ENCODE measurements at regions not wholly inside any gene's neighbourhood (a gene's known extent, or its start where the extent isn't known, plus 50 kb on each side); places are given as distances from the start of the nearest gene placed in this dataset.

DNA sequence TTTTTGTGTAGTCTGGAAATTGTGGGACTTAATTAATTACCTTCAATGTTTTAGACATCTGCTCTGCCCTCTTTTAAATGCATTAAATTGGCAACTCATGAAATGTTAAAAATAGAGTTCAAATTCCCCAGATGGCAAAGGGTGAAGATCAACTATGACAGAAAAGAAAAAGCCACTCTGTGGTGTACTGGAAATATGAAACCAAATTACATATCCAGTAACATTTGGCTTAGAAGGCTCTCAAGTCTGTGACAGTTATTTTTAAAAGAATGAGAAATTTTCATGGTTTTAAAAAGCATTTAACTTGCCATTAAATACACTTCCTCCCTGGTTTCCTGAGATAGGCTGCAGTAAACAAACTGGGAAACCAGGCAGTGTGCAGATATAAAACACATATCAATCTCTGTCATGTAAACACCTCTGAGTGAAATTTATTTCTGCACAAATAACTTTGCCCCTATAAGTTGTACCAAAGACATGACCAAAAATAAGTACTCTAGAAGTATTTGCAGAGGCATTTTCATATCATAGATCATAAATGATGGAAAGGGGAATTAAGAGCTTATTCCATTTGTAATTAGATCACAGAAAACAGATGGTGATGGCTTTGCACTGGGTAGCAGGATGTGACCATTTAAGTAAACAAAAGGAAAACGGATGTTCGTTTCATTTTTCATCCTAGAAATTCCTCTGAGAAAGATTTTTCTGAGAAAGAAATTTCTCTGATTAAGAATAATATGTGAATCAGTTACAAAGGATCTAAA is 360.1 kb downstream of the SAMD5 start:
- DNase-seq = peak; percentile 2

DNA sequence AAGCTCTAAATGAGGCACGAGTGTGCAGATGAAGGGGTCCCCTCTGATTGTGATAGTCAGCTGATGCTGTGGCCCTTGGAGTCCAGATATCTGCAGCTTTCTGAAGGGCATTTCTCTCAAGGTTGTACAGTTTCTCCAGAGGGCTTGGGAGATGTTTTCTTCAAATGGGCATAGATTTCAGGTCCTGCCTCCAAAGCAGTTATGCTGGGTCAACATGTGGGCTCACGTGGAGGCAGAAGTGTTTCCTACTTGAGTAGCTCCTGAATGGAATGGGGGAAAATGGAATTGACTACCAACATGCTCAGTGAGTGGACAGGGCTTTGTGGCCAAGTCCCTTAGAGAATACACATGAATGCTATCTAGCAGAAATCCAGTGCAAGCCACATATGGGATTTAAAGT is 360.7 kb downstream of the SAMD5 start:
- DNase-seq = no peak

DNA sequence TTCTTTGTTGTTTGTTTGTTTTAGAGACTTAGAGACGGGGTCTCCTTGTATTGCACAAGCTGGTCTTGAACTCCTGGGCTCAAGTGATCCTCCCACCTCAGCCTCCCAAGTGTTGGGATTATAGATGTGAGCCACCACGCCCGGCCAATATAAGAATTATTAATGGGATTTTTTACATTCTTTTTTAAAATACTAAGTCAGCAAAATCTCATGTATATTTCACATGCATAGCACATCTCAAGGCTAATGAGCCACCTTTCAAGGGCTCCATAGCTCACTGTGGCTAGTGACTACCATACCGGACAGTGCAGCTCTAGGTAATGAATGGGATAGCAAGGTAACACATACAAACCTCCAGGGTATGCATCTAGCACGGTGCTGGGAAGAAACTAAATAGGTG is 361.4 kb downstream of the SAMD5 start:
- no peak for DNase-seq

DNA sequence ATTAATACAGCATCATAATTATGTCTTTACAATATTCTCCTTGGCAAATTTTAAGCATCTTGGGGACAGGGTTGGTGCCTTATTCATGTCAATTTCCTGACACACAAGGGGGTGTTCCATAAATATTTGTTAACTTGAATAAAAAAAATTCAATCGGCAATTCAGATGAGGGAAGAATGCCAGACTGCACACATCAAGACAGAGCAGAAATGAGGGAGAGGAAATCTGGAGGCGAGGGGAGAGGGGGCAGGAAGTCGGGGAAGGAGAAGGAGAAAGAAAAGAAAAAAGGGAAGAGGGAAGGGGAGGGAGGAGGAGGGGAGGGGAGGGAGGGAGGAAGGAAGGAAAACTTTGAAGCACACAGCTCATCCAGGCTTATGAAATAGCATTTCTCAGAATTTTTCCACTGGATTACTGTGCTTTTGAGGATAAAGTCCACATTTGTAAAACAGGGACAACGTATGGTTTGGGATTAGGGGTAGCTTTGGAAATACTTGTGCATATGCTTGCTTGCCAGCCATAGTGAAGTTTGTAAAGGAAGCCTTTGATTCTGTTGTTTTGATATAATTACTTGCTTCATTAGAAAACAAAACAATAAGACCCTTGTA is 362.1 kb downstream of the SAMD5 start:
- DNase-seq = no peak

DNA sequence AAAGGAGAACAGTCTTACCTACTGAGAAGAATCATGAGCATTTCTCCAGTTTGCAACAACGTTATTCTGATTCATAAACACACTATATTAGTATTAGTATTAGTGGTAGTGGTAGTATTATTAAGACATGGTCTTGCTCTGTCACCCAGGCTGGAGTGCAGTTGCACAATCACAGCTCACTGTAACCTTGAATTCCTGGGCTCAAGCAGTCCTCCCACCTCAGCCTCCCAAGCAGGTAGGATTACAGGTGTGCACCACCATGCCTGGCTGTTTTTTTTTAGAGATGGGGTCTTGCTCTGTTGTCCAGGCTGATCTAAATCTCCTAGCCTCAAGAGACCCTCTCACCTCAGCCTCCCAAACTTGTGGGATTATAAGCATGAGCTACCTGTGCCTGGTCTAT is 363.5 kb downstream of the SAMD5 start:
- no peak for DNase-seq

DNA sequence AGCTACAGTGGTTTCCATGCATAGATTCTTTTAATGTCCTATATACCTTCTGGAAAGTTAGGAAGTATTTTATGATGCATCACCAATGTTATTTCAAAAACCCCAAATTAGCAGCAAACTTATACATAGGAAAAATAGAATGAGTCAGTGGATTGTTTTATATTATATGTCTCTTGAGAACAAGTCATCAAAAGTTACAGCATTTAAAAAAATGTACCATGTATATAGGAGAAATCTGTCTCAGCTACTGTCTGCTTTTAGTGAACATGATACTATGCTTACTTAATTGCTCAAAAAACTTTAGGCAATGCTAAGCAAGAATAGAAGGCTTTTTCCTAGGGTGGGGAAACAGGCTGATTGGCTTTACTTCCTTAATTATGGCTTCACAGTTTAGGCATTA is 365.3 kb downstream of the SAMD5 start:
- DNase-seq = no peak

DNA sequence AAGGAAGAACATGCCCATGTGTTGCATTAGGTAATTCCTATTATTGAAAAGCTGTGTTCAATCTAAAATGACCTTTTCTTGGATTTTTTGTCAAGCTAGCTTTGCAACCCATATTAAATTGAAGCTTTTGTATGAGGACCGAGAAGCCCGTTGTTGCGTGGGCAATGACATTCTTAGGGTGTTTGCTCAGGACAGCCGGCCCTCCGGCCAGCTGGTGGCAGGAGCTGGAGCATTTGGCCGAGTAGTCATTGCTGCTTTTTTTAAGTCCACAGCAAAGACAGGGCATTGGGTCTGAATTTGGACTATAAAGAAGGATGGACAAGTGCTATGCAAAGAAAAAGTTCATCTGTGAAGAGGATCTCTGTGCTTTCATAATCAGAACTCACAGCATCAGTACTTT is 365.8 kb downstream of the SAMD5 start:
- DNase-seq = no peak

DNA sequence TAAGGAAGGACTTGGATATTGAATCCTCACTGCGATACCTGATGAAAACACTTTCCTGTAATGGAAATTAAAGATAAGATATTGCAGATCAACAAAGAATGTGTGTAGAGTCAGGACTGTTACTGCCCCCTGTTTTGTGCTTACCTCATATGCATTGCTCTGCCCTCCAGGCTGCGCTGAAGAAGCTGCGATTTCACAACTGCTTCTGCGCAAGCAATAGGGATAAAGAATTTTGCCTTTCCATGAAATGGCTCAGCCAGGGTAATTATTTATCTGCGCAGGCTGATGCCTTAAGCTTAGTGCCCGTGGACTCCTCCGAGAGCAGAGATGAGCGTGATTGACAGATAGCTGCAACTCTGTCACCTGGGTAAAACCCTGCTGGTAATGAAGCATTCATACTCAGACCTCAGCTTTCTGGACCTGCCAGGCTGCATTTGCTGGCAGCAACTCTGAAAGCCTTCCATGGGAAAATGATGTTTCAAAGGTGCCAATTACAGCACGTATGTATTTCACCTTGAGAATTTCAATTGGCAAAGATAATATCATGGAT is 370.6 kb downstream of the SAMD5 start:
- no peak for DNase-seq

DNA sequence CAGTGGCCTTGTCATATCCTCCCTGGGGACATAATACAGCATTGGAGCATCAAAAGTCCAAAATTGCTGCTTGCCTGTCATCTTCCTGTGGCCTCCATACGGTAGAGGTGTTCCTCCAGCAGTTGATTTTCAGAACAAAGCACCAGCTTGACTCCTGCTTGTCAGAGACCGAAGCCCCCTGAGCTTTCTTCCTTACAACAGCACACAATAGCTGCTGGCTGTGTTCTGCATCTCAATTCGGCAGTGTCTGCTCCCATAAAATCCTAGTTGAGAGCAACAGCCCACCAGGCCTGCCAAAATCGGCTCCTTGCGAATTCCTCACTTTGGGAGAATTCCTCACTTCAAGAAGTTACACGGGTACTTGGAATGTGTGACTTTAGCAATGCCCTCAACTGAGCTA is 372.9 kb downstream of the SAMD5 start:
- DNase-seq = no peak

DNA sequence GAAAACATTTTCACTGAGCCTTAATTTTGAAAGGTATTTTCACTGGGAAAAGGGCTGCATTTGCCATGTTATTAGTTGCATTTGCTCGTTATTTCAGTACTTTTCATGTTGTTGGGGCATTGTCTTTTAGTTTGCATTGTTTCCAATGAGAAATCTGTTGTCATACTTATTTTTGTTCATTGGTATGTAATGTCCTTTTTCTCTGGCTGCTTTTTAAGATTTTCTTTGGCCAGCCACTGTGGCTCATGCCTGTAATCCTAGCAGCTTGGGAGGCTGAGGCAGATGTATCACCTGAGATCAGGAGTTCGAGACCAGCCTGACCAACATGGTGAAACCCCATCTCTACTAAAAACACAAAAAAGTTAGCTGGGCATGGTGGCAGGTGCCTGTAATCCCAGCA is 379.9 kb downstream of the SAMD5 start:
- DNase-seq = no peak

DNA sequence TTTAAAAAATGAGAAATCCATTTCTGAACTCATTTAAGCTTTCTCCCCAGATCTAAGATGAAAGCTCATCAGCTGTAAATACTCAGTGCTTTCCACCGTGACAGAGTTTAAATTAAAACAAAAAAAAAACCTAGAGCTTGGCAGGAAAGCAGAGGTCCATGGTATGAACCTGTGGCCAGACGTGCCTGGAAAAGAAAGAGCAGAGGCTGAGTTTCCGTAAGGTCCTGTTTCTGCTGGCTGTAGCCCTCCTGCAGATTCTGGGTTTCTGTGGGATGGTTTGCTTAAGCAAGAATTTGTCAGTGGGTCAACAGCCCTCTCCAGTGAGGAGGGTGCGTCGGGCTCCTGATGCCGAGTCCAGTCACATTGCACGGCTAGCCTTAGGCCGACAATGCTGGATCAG is 383.2 kb downstream of the SAMD5 start:
- DNase-seq = no peak

DNA sequence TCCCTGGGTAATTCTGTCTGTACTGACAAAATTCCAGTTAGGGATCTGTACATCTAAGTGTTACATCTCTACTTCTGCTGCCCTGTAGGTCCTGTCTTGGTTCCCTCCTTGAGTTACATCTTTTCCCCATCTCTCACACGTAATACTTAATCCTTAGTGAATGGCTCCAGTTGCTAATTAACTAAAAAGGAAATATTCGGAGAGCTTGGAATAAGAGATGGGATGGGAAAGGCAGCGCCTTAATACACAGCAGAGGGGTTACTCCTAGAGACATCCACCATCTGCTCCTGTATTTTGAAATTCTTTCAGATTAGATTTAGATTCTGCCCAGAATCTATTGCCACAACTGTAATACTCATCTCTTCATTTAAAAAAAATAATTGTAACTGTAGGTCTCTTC is 384.0 kb downstream of the SAMD5 start:
- no peak for DNase-seq

DNA sequence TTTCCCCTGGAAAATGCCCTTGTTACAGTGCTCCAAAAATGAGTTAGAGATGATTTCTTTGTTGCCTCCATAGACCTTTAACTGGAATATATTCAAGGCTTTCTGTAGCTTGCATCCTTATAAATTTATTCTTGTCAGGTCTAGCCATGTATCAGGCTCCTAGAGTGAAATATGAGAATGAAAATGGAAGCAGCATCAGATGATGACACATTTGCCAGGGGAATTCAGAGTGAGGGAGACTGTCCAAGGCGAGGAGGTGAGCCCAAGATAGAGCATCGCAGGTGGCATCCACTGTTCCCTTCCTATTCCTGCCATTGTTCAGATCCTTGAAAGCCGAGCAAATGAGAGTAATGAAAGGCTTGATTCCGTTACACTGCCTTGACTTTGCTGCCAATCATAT is 386.8 kb downstream of the SAMD5 start:
- no peak for DNase-seq

DNA sequence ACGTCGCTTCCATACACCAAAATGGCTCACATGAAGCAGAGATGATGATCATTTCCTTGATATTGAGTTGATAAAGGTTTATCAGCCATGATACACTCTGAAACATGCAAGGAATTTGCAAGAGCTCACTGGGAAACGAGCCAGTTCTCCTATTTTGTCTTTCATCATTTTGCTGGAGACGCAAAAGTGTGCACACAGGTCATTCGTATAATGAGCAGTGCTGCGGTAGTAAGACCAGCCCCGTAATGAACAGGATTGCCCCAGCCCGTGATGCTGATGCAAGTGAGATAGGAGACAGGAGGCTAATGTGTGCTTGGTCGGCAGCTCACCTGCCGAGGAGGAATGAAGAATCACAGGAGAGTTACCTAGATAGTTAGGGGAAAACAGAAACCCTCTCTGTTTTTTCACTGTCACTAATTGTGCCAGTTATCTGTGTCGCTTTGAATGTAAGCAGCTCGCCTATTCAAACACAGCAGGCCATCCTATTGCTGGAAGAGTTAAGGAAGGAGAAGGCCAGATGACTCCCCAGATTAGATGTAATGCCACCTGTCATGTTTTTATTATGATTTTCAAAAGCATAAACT is 391.8 kb downstream of the SAMD5 start:
- no peak for DNase-seq

DNA sequence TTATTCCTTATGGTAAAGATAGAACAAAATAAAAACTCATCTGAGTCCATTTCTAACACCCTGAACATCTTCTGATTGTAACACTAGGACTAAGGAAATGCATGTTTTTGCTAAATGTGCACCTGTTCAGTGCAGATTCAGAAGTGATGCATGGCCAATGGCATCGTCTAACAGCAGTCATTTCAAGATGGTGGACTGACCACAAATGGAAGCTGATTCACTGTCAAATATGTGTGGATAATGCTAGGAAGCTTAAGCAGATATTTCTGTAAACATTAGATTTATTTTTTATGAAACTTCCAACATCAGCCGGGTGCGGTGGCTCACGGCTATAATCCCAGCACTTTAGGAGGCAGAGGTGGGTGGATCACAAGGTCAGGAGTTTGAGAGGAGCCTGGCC is 394.8 kb downstream of the SAMD5 start:
- DNase-seq = no peak

DNA sequence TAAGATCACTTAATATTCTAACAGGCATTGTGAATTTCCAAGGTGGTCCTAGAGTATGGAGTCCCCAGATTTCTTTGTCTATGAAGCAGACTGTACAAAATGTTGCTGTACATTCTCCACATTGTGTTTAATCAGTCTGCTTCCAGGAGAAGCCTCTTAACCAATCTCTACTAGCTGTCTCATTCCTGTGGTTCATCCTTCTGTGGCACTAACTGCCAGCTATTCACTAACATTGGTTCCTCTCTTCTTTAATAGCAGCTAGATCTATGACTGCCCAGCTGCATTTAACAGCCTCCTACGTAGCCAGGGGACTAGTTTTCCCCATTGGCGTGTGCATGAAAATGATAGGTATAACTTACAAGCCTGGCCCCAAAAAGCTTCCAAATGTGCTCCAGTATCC is 395.4 kb downstream of the SAMD5 start:
- DNase-seq = no peak

DNA sequence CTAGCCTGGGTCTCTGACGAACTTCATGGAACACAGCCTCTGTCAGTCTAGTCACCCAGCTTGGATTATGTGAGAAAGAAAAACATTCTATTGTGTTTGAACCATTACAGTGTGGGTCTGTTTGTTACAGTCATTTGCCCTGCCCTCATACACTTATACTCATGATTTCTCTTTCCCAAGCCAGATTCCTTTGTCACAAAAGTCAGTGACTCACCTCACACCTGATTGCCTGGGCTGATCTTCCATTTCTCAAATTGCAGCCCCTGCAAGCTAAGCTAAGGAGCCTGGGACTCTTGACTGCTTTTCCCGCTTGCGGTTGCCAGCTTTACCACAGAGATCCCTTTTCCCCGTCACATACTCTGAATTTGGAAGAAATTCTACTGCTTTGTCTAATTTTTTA is 395.9 kb downstream of the SAMD5 start:
- no peak for DNase-seq

DNA sequence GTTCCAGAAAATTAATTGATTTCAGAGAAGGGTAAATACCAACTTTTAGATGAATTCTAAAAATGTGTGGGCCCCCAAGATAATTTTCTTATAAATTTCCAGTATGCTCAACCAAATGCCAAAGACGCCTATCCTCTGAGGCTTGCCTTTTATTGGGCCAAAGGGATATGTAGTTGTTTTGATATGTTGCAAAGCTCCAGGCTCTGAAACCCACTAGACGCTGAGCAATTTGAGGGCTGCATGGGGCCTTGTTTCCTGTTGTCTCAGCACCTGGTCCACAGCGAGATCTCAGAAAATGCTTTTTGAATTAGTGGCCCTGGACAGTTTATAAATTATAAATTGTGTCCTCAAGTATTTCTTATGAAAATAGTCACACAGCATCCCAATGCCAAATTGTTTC is 397.2 kb downstream of the SAMD5 start:
- DNase-seq = no peak

DNA sequence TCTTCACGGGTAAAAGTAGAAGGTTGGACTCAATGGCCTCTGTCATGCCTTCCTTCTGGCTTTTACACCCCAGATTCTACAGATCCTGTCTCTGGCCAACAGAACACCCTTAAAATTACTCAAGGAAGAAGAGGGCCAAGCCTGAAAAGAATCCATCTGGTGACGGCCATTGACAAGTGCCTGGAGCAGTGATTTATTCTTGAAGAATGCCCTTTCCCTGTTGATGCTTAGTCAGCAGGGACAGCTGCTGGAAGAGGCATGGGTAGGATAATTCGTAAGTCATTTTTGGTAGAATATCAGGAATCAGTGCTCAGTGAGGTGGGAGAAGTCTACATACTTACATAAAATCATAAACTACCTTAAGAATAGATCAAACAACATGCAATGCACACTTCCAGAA is 397.9 kb downstream of the SAMD5 start:
- no peak for DNase-seq

DNA sequence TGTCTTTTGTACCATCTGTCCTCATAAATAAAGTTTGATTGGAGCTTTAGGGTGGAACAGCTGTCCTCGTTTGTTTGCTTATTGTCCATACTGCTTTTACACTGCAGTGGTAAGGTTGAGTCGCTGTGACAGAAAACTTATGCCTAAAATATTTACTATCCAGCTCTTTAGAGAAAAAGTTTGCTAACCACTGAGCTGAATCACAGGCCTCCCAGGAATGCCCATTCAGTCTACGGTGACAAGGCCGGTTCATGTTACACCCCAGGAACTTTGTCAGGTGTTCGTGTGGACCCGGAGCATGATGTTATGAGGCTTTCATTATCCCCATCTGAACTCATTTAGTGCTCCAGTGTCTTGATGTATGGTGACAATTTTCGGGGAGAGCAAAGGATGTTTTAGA is 401.1 kb downstream of the SAMD5 start:
- DNase-seq = no peak

DNA sequence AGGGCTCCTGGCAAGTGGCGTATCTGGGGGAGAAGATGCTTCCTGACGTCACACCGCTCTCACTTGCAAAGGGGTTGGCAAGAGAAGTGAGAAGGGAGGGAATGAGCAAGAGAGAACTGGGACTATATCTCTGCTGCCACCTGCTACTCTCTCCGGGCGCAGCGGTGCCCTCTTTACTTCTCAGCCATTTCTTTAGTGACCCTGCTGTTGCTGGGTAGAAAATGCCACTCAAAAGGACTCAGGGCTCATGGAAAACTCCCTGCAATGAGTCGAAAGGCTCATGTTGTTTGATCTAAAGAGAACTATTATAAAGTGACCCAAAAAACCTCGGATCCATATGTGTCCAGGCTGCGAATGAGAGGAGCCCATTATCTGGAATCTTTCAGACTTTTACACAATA is 401.8 kb downstream of the SAMD5 start:
- no peak for DNase-seq

DNA sequence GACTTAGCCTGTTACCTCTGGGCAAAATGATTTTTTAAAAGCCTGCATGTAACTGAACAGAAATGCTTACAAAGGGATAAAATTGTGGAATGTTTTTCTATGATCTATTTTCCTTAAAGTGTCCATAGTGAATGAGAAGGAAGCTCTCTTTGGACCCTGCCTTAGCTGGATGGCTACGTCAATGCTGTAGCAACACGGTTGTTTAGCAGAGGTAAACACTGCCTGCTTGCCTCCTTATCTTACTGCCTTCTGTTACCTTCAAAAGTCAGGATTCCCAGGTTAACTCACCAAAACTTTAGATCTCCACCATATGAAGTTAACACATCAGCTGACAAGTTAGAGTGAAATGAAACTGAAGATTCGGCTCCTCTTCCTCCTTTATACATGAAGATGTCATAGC is 402.6 kb downstream of the SAMD5 start:
- DNase-seq = no peak

DNA sequence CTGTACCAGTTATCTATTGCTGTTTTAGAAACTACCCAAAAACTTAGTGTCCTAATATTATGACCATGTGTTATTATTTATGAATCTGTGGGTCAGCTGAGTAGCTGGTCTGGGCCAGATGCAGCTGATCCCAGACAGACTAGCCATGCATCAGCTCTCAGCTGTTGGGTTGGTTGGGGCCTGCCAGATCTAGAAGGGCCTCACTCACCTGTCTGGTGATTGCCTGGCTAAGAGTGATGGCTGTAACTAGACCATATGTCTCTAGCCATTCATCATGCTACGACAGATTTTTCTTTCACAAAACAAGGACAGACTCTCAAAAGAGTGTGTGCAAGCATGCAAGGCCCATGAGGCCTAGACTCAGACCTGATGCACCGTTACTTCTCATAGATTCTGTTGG is 403.2 kb downstream of the SAMD5 start:
- DNase-seq = no peak

DNA sequence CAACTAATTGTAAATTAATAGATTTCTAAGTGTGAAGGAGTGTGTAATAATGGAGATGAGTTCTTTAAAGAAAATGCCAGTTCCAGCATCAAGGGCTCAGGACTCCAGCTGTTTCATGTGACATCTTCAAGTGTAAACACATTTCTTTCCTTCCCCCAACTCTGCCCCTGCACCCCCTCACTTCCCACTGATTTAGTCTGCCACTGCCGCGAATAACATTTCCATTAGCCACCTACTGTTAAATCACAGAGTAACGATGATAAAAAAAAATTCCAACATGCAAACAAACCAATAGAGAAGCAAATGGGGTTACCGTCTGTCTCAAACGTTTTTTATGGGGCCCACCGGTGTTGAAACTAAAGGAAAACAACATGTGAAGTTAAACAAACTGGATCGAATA is 414.3 kb downstream of the SAMD5 start:
- DNase-seq = no peak

DNA sequence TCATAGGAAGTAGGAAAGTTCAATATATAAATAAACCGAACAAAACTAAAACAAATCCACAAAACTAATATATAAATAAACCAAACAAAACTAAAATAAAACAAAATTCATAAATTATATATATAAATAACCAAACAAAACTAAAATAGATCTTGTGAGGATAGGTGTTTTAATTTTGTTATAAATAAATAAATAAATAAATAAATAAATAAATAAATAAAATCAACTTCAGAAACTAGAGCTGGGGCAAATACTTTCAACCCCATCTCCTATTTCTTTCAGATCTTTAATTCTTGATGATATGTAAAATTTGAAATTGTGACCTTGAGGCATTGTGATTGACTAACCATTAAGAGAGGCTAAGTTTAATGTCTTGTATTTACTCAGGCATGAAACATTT is 416.1 kb downstream of the SAMD5 start:
- DNase-seq = no peak
